HG03159 (cell line): ENCODE measurements at regions not wholly inside any gene's neighbourhood (a gene's known extent, or its start where the extent isn't known, plus 50 kb on each side); places are given as distances from the start of the nearest gene placed in this dataset.

ENCODE experiments used
- ATAC-seq: cut with Tn5 transposase; IDR thresholded peaks from one replicate; pipeline ENCODE4 v1.9.1; 2021; ENCODE audit warnings: mild to moderate bottlenecking, moderate library complexity; ENCODE audit not compliant: unreplicated experiment

DNA sequence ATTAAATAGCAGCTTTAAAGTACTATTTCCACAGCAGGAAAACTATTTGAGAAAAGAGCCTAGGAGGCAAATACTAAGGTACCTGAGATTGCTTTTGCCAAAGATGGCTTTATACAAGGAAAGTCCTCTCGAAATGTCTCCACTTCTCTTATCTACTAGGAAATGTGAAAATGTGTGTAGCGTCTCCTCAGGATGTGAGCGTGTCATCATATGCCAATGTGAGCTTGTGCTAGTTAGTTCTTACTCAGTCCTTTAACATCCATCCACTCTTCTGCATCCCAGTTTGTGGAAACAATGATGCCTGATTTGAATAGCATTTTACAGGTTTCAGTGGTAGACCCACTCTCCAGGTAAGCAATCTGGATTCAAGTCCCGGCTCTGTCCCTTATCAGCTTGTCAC lies 421.0 kb downstream of the DYNC2H1 start:
- ATAC-seq: no peak

DNA sequence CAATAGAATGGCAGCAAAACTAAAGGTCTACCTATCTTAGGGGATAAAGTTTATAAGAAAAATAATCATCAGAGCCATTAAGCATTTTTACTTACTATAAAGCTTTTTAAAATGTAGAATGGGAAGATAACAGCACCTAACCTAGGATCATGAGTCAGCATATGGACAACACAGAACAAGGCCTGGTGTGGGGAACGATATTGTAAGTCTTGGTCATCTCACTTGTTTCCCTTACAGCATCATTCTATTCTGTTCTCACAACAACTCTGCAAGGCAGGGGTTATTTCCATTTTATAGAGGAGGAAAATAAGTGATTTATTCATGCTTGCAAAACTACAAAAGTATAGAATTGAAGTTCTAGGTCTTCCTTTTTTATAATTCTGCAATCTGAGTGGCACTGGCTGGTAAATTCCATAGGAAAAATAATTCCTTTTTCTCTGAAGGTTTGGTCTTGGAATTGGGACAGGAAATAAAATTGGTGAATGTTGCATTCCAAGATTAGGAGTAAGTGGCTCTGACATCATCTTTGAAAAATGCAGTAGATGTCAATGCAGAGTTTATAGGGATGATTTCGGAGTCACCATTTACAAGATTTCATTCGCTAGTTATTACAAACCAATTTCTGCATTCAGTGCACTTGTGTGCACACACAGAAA lies 423.0 kb downstream of the DYNC2H1 start:
- no peak for ATAC-seq

DNA sequence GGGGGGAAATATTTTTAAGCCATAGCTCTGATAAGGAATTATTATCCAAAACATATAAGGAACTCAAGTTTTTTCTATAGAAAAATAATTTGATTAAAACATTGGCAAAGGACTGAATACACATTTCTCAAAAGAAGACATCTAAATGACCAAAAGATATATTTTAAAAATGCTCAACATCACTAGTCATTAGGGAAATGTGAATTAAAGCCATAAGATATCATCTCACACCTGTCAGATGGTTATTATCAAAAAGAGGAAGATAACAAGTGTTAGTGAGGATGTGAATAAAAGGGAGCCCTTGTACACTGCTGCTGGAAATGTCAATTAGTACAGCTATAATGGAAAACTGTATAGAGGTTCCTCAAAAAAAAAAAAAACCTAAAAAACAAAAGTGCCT lies 425.0 kb downstream of the DYNC2H1 start:
- ATAC-seq: no peak

DNA sequence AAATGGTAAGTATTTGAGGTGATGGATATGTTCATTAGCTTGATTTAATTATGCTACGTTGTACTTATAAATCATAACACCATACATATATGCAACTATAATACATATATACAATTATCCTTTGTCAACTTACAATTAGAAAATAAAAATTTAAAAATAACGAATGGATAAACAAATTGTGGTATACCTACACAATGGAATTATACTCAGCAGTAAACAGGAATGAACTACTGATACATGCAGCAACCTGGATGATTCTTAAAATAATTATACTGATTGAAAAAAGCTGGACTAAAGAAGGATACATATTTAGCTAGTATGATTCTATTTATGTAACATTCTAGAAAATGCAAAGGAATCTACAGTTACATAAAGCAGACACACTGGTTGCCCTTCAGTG lies 425.7 kb downstream of the DYNC2H1 start:
- ATAC-seq: no peak

DNA sequence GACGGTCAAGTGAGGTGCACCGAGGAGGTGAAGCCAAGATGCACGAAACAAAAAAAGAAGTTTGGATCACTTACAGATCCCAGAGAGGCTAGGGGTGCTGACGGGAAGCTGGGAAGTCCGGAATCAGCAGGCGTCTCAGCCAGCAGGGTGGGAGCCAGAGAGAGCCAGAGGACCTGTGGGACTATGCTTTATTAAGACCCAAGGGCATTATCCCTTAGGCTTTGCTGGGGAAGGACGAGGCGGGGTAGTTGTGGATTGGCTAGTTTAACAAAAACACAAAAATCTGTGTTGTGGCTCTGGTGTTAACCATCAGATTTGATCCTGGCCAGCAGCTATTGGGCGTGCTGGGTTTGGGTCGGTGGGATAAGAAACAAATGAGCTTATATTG lies 427.1 kb downstream of the DYNC2H1 start:
- ATAC-seq: no peak

DNA sequence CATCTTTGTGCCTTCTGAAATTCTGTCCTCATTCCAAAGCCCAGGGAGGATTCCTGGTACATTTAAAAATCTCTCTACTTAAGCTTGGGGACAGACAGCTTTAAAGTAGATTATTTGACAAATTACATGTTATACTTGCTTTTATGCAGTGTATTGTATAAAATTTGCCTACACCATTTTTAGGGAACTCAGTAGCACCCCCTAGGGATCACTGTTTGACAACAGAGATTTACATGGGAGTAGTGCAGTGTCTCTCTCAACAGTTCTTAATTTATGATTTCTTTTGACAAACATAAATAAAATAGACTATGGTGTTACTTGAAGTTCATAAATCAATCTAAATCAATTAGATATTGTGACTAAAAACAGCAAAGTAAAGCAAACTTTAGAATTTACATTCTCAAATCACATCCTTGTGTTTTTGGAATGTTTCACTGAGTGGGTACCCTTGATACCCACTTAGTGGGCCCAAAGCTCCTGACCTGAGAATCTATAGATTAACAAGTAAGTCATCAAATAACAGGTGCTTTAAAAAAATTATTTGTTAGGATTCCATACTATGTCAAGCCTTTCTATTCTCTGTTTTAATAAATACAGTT lies 428.8 kb downstream of the DYNC2H1 start:
- no peak for ATAC-seq

DNA sequence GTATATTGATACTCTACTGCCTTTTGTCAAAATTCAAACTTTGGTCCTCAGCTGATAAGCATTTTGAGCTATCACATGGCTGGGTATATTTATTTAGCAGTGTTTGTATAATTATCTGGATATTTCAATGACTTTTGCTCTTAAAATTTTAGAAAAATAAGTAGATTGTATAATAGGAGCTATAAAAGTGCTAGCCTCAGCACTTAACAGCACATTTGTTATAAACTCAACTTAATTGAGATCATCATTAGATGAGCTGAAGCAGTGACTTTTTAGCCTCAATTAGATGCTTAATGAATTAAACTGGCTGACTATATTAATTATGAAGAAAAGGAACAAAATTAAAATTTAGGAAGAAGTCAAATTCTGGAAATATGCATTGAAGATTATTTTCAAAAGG lies 429.9 kb downstream of the DYNC2H1 start:
- ATAC-seq: no peak

DNA sequence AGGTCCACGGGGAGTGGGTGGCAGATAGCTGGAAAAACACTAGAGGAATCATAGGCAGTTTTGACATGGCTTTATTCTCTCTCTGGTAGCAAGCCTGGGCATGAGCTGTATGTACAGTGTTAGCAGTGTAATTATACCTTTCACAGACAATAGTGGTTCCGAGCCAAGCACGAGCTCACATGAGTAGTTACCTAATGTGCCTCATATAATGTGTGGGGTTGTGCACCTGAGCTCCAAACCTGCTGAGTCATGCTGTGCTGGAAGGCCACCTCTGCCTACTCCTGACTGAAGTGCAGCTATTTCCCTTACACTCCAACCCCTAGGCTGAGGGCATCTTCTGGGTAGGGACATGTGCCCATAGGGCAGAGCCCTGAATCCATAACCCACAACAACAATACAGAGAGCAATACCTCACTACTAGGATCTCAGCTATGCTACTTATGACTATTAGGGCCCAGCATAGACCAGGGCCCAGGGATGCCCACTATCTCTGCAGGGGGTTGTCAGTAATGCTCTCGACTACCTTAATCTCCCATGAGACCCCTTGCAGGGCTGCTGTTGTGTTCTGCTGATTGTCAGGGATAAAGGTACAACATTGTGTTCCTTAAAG lies 432.1 kb downstream of the DYNC2H1 start:
- ATAC-seq: no peak

DNA sequence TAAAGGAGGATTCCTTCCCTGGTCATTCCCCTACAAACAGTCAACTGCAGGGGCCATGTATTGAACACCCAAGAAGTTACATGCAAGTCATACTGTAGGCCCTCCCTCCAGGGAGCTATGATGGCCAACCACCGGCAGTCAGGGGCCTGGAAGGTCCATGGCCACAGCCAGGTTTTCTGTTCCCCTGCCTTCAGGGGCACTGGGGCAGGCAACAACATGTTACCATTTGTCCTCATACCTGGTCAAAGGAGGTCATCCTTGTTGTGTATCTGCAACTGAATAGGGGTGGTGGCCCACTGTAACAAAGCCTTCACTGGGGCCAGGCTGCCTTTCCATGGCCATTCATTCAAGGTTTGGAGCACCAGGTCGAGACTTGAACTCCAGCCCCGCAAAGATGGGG lies 433.6 kb downstream of the DYNC2H1 start:
- ATAC-seq: no peak

DNA sequence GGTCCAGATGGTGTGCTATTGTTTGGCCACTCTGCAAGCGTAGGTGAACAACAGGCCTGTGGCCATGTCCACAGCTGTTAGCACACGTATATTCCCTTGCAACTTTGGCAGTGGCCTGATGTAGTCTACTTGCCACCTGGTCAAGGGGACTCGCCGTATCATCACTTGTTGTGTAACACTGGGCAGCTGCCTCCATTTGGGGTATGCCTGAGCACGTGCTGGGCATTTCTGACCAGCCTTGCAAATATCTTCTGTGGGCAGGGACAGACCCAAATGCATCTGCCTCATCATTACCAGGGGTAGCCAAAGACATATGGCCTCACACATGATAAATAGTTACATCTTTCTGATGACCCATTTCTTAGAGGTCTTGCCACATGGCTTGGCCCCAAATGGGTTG lies 434.2 kb downstream of the DYNC2H1 start:
- ATAC-seq: no peak

DNA sequence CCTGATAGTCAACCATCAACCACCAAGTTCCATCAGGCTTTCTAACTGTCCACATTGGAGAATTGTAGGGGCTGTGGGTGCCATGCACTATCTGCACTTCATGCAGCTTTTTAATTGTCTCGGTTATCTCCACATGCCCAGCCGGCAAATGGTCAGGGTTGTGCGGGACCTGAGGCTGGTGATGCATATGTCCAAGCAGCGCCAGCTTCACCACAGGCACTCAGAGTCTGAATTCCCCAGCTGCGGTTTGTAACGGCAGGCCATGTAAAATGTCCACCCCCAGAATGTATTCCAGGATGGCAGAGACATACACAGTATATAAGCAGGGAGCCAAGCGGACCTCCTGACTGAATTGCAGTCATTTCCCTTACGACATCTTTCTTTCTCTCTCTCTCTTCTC lies 435.6 kb downstream of the DYNC2H1 start:
- ATAC-seq: no peak

DNA sequence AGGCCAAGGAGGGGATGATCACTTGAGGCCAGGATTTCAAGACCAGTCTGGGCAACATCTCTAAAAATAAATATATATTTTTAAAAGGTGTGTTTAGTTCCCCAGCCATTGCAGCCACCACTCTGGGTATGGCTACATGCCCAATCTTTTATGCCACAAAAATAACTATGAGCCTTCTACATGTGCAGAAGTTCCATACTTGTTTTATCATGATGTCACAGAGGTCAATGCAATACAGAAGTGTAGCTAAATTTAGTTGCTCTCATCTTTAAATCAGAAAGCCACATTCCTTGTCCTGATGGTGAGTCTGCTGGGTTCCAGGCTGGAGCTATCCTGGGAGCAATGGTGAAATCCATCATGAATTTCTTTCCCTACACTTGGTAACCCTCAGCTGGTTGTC lies 436.3 kb downstream of the DYNC2H1 start:
- ATAC-seq: no peak

DNA sequence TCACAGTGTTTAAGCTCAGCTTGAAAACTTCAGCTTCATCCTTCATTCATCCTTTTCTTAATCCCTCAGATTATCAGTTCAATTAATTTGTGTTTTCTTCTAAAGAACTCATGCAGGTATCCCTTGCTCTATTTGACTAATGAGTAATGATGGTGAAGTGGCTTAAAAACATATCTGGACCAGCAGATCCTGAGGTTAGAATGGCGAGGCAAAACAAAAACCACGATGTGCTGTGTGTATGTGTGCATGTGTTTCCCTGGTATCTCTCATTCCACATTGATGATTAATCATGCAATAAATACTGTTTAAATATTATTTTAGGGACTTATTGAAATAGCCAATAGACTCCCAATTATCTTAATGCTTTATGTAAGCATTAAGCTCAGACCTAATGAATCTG lies 437.0 kb downstream of the DYNC2H1 start:
- no peak for ATAC-seq

DNA sequence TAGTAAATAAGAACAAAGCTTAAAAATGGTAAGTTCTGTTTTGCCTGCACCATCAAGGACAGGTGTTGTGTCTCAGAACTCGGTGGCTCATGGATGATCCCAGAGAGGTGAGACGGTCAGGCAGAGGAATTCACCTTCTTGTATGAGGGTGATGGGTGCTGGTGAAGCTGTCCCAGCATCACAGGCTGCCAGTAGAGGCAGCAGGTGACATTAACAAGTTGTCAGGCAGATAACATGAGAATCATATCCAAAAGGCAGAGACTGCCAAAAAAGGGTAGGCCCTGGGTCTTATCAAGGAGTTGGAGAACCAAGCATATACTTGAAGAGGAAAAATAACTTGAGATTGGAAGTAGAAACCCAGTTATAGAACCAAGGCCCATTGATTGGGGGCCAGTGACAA lies 437.8 kb downstream of the DYNC2H1 start:
- ATAC-seq: no peak

DNA sequence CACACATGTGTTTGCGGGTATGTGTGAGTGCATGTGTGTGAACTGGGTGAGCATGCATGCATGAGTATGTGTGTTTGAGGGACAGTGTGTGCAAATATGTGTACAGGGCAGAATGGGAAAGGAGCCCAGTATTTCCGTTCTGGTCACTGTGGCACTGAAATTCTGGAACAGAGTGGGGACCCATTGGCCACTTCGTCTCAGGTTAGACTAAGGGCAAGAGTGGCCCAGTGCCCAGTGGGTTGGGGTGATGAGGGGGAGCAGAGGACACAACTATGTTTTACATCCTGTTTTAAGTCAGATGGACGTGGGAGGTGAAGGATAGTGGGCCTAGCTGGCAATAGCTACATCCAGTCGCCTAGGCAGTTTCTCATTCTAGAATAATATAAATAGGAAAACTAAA lies 438.5 kb downstream of the DYNC2H1 start:
- no peak for ATAC-seq

DNA sequence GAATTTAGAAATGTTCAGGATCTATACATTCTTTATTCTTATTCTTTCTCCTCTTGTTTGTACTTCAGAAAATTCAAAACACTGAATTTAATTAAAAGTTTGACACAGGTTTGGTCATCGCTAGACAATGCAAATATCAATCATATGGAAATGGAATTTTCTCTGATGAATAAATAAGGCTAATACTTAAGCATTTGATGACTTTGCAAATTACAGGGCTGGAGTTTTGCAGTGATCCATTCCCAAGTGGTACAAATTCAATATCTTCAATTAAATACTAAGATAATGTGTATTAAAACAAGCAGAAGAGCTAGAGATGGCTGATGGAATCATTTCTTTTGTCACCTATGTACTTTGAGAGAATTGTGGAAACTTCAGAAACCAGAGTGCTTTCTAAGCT lies 439.6 kb downstream of the DYNC2H1 start:
- no peak for ATAC-seq

DNA sequence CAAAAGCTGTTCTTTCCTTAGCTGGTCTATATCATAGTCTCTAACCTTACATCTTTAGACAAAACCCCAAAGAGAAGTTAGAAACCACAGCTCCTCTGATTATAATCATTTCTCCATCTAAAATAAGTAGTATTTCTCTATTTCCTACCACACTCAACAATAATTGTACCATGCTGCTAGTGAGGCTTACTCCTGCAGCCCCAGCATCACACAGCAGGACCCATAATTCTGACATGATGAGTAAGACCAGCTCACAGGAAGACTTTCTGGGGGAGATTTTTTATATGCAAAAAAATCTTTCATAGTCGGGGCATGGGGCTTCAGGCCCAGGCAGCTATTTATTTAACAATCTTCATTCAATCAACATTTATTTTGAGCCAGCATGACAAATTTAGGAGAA lies 441.6 kb downstream of the DYNC2H1 start:
- no peak for ATAC-seq

DNA sequence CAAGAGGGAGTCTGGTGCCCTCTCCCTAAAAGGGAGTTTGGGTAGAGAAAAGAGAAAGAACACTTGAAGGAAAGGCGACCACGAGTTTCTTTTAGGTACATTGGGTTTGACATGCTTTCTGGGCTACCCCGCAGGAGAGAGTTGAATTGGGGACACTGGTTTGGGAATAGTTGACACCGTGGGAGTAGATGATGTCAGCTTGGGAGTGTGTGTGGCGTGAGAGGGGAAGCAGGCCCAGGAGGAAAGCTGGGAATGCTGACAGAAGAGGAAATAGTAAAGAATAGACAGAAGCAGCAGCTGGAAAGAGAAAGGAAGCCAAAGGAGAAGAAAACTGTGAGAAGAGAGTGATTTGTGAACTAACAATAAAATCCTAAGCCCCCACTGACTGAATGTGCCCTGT lies 442.9 kb downstream of the DYNC2H1 start:
- no peak for ATAC-seq

DNA sequence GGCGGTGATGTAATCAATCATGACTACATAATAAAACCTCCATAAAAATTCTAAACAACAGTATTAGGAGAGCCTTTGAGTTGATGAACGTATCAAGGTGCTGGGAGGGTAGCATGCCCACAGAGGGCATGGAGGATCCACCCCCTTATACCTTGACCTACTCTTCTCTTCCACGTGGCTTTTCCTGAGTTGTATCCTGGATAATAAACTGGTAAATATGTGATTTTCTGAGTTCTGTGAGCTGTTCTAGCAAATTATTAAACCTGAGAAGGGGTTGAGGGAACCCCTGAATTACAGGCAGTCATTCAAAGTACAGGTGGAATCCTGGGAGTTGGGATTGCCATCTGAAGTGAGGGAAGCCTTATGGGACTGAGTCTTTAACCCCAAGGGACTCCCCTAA lies 446.9 kb downstream of the DYNC2H1 start:
- no peak for ATAC-seq

DNA sequence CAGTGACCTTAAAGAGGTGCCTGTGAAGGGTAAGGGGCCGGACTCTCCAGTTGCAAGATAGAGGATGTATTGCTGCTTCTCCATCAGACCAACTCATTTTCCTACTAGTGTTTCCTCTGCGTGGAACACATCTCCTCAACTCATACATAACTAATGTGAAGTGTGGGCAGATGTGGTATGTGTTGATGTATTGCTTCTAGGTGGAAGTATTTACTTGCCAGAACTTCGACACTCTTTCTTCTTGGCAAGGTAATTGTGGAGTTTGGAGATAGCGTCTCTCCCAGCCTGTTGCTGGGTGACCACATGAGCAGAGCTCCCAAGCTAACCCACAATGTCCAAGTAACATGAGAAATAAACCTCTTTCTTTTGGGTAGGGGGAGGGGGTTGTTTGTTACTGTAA lies 456.9 kb downstream of the DYNC2H1 start:
- ATAC-seq: no peak

DNA sequence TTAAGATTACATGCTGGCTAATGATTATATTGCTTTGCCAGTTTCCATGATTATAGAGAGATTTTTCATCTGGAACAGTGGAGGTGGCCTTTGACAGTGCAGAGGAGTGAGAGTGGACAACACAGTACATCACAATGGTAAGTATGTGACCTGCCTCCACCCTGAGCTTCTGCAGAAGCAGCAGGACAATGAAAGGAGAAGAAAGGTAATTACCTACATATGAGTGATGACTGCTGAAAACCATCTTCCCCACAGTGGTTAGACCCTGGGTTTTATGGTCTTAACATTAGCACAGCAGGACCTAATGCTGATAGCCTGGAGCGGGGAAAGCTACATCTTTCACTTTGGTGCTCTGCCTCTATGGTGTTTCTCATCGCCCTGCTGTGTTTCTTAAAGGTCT lies 454.7 kb upstream of the DDI1 start:
- no peak for ATAC-seq

DNA sequence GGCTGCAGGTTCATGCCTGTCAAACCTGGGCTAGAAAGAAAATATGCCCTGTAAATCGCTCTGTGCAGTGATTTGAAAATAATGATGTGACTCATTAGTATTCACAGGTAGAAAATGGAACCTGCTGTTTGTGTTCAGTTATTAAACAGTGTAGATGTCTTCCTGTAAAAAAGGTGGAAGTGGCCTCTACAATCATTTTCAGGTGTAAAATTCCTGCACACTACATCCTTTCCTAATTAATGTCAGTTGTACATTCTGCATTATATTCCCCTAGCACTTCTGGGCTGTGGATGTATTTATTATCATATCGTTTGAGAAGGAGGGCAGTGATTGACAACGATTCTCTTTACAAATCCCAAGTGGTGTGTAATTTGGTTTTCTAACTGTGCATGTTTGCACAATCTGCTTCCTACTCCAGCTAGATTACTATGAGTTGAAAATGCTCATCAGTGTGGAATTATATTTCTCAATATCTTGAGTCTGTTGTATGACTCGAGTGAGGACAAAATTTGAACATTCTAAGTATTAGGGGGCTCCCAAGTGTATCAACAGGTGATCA lies 454.0 kb upstream of the DDI1 start:
- ATAC-seq: no peak
